ENCODE measurements at regions not wholly inside any gene's neighbourhood (a gene's known extent, or its start where the extent isn't known, plus 50 kb on each side); places are given as distances from the start of the nearest gene placed in this dataset.

DNA sequence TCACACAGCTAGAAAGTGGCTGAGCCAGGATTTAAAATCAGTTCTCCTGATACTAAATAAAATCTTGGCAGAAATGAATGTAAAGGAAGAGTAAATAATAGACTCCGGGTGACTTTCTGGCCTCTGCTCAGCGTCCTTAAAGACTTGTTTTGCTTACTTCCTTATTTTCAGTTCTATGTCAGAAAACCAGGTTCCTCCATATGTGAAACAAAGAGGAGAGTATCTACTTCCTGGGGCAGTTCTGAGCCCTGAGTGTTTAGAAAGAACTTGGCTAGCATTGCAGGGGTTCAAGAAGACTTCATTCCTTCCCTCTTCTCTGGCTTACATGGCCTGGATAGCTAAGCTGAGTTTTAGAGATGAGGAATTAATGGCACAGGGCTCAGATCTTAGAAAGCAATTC lies 222.8 kb upstream of the TLE3 start:
- TF ChIP-seq, protein P1, sequence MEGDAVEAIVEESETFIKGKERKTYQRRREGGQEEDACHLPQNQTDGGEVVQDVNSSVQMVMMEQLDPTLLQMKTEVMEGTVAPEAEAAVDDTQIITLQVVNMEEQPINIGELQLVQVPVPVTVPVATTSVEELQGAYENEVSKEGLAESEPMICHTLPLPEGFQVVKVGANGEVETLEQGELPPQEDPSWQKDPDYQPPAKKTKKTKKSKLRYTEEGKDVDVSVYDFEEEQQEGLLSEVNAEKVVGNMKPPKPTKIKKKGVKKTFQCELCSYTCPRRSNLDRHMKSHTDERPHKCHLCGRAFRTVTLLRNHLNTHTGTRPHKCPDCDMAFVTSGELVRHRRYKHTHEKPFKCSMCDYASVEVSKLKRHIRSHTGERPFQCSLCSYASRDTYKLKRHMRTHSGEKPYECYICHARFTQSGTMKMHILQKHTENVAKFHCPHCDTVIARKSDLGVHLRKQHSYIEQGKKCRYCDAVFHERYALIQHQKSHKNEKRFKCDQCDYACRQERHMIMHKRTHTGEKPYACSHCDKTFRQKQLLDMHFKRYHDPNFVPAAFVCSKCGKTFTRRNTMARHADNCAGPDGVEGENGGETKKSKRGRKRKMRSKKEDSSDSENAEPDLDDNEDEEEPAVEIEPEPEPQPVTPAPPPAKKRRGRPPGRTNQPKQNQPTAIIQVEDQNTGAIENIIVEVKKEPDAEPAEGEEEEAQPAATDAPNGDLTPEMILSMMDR (IDR thresholded peaks at IDR 0.05; ENCODE audit: low read depth, low read length, poor library complexity, severe bottlenecking): no peak
- TF ChIP-seq EZH2phosphoT487 (IDR thresholded peaks at IDR 0.05; ENCODE audit: borderline replicate concordance, low read length): no peak
